Stimulated activated memory B cell treated with anti-CD40 and anti-IgM and Interleukin-4, amounts not matched to agents 10 μg/mL and 1 μg/mL and 100 μg/mL, for 72 hours (primary cell): ENCODE measurements at regions not wholly inside any gene's neighbourhood (a gene's known extent, or its start where the extent isn't known, plus 50 kb on each side); places are given as distances from the start of the nearest gene placed in this dataset.

Experiments
- ATAC-seq: fragments of 150-1000 bp; cut with Tn5 transposase; 2 replicates; pipeline ENCODE4 v1.10.0; 2021
- H3K27ac Mint-ChIP-seq: one replicate; pipeline ENCODE4 v1.8.0; 2022; ENCODE audit warnings: mild to moderate bottlenecking, mixed read lengths
- H3K27me3 Mint-ChIP-seq: one replicate; pipeline ENCODE4 v1.8.0; 2022; ENCODE audit warnings: mixed read lengths
- H3K36me3 Mint-ChIP-seq: one replicate; pipeline ENCODE4 v1.8.0; 2022; ENCODE audit warnings: mixed read lengths
- H3K4me1 Mint-ChIP-seq: one replicate; pipeline ENCODE4 v1.8.0; 2022; ENCODE audit warnings: mixed read lengths
- H3K4me3 Mint-ChIP-seq: one replicate; pipeline ENCODE4 v1.8.0; 2022; ENCODE audit warnings: mild to moderate bottlenecking, moderate library complexity, mixed read lengths
- H3K9me3 Mint-ChIP-seq: one replicate; pipeline ENCODE4 v1.8.0; 2022; ENCODE audit warnings: mixed read lengths

DNA sequence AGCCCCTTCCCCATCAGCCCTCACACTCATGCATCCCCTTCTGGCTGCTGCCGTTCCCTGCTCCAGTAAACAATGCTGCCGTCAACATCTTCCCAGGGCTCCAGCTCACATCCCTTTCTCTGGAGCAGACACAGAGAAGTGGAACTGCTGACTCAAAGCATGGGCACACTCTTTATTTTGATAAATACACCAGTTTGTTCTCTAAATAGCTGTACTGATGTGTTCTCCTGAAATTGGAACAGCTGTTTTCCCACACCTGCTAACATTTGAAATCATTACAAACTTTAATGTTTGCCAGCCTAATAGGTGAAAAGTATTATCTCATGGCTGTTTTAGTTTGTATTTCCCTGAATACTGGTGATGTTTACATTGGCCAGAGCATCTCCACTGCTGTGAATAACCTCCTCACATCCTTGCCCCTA is 102.1 kb upstream of the NXT1 start:
- H3K27me3 Mint-ChIP-seq, result no peaks in the 10 kb centered on the region
- peaks cover 14% of the 10 kb centered on the region for H3K4me1 Mint-ChIP-seq
- H3K9me3 Mint-ChIP-seq, result peaks cover 4% of the 10 kb centered on the region
- H3K27ac Mint-ChIP-seq, result no peak overlapping the region
- no peaks in the 10 kb centered on the region for H3K36me3 Mint-ChIP-seq
- no peak overlapping the region for H3K4me3 Mint-ChIP-seq
- ATAC-seq, result no peak

DNA sequence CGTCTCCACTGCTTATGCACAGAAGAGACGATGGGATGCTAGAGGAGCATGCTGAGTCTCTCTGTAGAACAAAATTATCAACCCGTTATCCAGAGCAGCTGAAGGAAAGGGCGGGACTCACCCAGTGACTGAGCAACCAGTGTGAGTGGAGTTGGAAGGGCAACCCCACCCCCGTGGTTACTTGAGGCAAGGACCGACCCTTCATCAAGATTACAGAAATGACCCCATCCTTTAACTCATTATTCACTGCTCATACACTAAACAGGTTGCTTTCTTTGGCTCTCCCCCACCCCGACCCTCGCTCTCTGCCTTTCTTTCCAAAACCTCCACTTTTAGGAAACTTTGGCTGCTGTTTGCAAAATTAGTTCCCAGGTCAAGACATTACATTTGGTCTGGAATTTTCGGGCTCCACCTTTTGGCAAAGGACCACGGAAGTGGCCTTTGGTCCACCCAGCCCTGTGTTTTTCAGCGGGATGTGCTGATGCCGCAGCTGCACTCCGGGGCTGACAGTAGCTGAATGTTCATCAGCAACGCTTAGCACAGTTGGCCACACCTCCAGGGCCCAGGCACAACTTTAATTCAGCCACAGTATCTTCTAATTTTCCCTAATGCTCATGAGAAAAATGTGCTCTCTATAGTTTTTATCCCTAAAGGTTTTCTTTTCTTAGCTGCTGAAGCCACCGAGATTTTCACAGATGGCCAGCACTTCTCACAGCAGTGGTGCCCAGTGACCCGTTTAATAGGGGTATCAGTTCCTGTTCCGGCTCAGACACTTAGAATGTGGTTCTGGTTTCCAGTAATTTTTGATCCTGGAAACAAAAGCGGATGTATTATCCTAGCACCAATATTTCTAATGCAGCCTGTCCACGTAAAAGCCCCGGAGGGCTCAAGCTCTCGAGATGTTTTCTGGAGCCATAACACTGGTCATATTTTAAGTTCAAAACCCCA is 103.6 kb upstream of the NXT1 start:
- peaks cover 4% of the 10 kb centered on the region for H3K9me3 Mint-ChIP-seq
- no peaks in the 10 kb centered on the region for H3K27me3 Mint-ChIP-seq
- no peaks in the 10 kb centered on the region for H3K36me3 Mint-ChIP-seq
- no peak overlapping the region for H3K4me3 Mint-ChIP-seq
- peaks cover 14% of the 10 kb centered on the region for H3K4me1 Mint-ChIP-seq
- ATAC-seq, result no peak
- no peak overlapping the region for H3K27ac Mint-ChIP-seq

DNA sequence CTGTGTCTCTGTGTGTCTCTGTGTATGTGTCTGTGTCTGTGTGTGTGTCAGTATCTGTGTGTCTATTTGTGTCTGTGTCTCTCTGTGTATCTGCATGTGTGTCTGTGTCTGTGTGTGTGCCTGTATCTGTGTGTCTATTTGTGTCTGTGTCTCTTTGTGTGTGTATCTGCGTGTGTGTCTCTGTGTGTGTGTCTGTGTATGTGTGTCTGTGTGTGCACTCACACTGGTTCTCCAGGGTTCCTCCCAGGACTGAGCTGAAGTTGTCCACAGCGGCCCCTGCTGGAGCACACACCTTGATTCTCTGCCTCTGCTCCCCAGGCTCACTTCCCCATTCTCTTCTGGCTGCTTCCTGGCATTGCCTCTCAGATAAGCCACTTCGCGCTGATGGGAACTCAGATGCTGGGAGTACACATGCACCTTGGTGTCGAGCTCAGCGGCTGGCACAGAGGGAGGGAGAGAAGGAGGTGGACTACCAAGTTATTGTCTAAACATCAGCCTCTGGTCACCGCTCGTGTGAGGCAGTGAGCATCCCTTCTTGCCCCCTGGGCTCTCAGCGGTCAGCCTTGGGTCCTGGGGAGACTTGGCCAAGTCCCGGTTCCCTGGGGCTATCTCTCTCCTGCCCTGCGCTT is 104.9 kb upstream of the NXT1 start:
- Mint-ChIP-seq H3K9me3 (peaks cover 4% of the 10 kb centered on the region), H3K4me3 (no peak overlapping the region), H3K27me3 (no peaks in the 10 kb centered on the region), H3K36me3 (no peaks in the 10 kb centered on the region), H3K27ac (no peak overlapping the region), H3K4me1 (peaks cover 14% of the 10 kb centered on the region)
- ATAC-seq, result peak; percentile 74

- Mint-ChIP-seq H3K27me3 (no peaks in the 10 kb centered on the region), H3K9me3 (peaks cover 4% of the 10 kb centered on the region), H3K4me3 (no peak overlapping the region), H3K36me3 (no peaks in the 10 kb centered on the region), H3K27ac (no peak overlapping the region), H3K4me1 (peaks cover 14% of the 10 kb centered on the region)
- no peak for ATAC-seq
Observed at GRCh38 chr20:23244916-23245552, 105.6 kb upstream of the NXT1 start.

GRCh38 chr20:23244156-23244915 is 106.3 kb upstream of the NXT1 start:
- no peaks in the 10 kb centered on the region for H3K36me3 Mint-ChIP-seq

GRCh38 chr20:23243791-23244155 is 106.8 kb upstream of the NXT1 start:
- H3K9me3 Mint-ChIP-seq, result peaks cover 15% of the 10 kb centered on the region
- H3K36me3 Mint-ChIP-seq, result no peaks in the 10 kb centered on the region
- no peak overlapping the region for H3K4me3 Mint-ChIP-seq
- no peak for ATAC-seq
- H3K4me1 Mint-ChIP-seq, result peaks cover 14% of the 10 kb centered on the region
- no peaks in the 10 kb centered on the region for H3K27me3 Mint-ChIP-seq
- H3K27ac Mint-ChIP-seq, result no peak overlapping the region

More at GRCh38 chr20:23244156-23244915, 106.3 kb upstream of the NXT1 start:
- no peak overlapping the region for H3K4me3 Mint-ChIP-seq
- peaks cover 14% of the 10 kb centered on the region for H3K4me1 Mint-ChIP-seq
- peaks cover 10% of the 10 kb centered on the region for H3K9me3 Mint-ChIP-seq
- H3K27ac Mint-ChIP-seq, result no peak overlapping the region
- no peaks in the 10 kb centered on the region for H3K27me3 Mint-ChIP-seq
- no peak for ATAC-seq

- H3K36me3 Mint-ChIP-seq, result no peaks in the 10 kb centered on the region
- H3K4me1 Mint-ChIP-seq, result peaks cover 14% of the 10 kb centered on the region
- H3K27ac Mint-ChIP-seq, result no peak overlapping the region
- no peak overlapping the region for H3K4me3 Mint-ChIP-seq
- H3K9me3 Mint-ChIP-seq, result peaks cover 22% of the 10 kb centered on the region
- no peak for ATAC-seq
- H3K27me3 Mint-ChIP-seq, result no peaks in the 10 kb centered on the region
Observed at GRCh38 chr20:23242556-23243180, 107.9 kb upstream of the NXT1 start.

- H3K9me3 Mint-ChIP-seq, result peaks cover 25% of the 10 kb centered on the region
- no peaks in the 10 kb centered on the region for H3K36me3 Mint-ChIP-seq
- H3K27ac Mint-ChIP-seq, result no peak overlapping the region
- H3K4me1 Mint-ChIP-seq, result peaks cover 9% of the 10 kb centered on the region
- H3K4me3 Mint-ChIP-seq, result no peak overlapping the region
- H3K27me3 Mint-ChIP-seq, result no peaks in the 10 kb centered on the region
- ATAC-seq, result no peak
Observed at GRCh38 chr20:23242104-23242503, 108.5 kb upstream of the NXT1 start.

- Mint-ChIP-seq H3K36me3 (no peaks in the 10 kb centered on the region), H3K4me3 (no peak overlapping the region), H3K27ac (no peak overlapping the region), H3K9me3 (peaks cover 25% of the 10 kb centered on the region), H3K4me1 (peaks cover 3% of the 10 kb centered on the region), H3K27me3 (no peaks in the 10 kb centered on the region)
- no peak for ATAC-seq
Observed at GRCh38 chr20:23241416-23241815, 109.2 kb upstream of the NXT1 start.

DNA sequence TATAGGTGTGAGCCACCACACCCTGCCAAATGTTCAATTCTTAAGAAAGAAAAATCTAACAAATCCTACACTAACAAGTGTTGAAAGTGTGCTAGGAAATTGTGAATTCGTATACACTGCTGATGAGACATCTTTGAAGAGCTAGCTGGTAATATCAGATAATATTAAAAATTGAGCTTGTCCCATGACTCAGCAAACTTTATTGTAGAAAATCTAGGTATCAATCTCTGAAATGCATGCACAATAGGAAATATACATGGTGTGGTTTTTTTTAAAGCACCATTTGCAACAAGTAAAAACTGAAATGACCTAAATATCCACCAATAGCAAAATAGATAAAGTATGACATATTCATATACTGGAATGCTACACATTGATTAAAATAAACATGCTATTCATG is 110.1 kb upstream of the NXT1 start:
- Mint-ChIP-seq H3K36me3 (no peaks in the 10 kb centered on the region), H3K9me3 (peaks cover 23% of the 10 kb centered on the region), H3K27ac (no peak overlapping the region), H3K27me3 (no peaks in the 10 kb centered on the region), H3K4me1 (no peaks in the 10 kb centered on the region), H3K4me3 (no peak overlapping the region)
- no peak for ATAC-seq

DNA sequence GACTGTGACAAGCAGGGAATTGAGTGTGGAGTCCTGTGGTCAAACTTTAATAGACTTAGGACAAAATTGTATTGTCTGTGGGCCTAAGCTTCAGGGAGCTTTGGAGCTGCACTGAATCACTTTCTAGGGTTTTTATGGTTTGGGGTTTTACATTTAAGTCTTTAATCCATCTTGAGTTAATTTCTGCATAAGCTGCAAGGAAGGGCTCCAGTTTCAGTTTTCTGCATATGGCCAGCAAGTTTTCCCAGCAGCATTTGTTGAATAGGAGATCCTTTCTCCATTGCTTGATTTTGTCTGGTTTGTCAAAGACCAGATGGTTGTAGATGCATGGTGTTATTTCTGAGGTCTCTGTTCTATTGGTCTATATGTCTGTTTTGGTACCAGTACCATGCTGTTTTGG is 113.4 kb upstream of the NXT1 start:
- ATAC-seq, result no peak
- no peak overlapping the region for H3K4me3 Mint-ChIP-seq

GRCh38 chr20:23235173-23236027 is 115.2 kb upstream of the NXT1 start:
- Mint-ChIP-seq H3K27ac (no peak overlapping the region), H3K9me3 (peaks cover 31% of the 10 kb centered on the region), H3K4me3 (no peak overlapping the region), H3K4me1 (no peaks in the 10 kb centered on the region), H3K27me3 (no peaks in the 10 kb centered on the region), H3K36me3 (no peaks in the 10 kb centered on the region)
- no peak for ATAC-seq

More for the DNA sequence above, 113.4 kb upstream of the NXT1 start:
- H3K9me3 Mint-ChIP-seq, result peaks cover 27% of the 10 kb centered on the region
- H3K27me3 Mint-ChIP-seq, result no peaks in the 10 kb centered on the region
- H3K27ac Mint-ChIP-seq, result no peak overlapping the region
- no peaks in the 10 kb centered on the region for H3K36me3 Mint-ChIP-seq
- H3K4me1 Mint-ChIP-seq, result no peaks in the 10 kb centered on the region

- H3K4me1 Mint-ChIP-seq, result no peaks in the 10 kb centered on the region
- no peak overlapping the region for H3K4me3 Mint-ChIP-seq
- no peak overlapping the region for H3K27ac Mint-ChIP-seq
- H3K36me3 Mint-ChIP-seq, result no peaks in the 10 kb centered on the region
- no peaks in the 10 kb centered on the region for H3K27me3 Mint-ChIP-seq
- ATAC-seq, result no peak
- H3K9me3 Mint-ChIP-seq, result peaks cover 27% of the 10 kb centered on the region
Observed at GRCh38 chr20:23234311-23235078, 116.1 kb upstream of the NXT1 start.
